Activated B cell treated with CpG ODN at 0.5 μM for 24 hours (primary cell): ENCODE measurements at regions not wholly inside any gene's neighbourhood (a gene's known extent, or its start where the extent isn't known, plus 50 kb on each side); places are given as distances from the start of the nearest gene placed in this dataset.

ENCODE experiments used
- ATAC-seq: fragments of 200-7000 bp; cut with Tn5 transposase; one replicate; pipeline ENCODE4 v1.10.0; 2021; ENCODE audit warnings: low read depth, mild to moderate bottlenecking, moderate library complexity
- CTCF ChIA-PET: fragments of 350-600 bp; sonication (Branson Sonifier 250); formaldehyde crosslinking; loops from one replicate; lab custom pipeline; 2021; ENCODE audit warnings: antibody characterized with exemption; lab: Charles Lee
- POLR2A ChIA-PET: fragments of 350-600 bp; sonication (Branson Sonifier 250); formaldehyde crosslinking; loops from one replicate; lab custom pipeline; 2021; ENCODE audit warnings: antibody characterized with exemption; lab: Charles Lee
- DNase-seq: peaks from one replicate; pipeline ENCODE4 v3.0.0; 2022
- H3K27ac Mint-ChIP-seq: one replicate; pipeline ENCODE4 v1.8.0; 2020; ENCODE audit warnings: mixed read lengths
- H3K27me3 Mint-ChIP-seq: one replicate; pipeline ENCODE4 v1.8.0; 2021; ENCODE audit warnings: mixed read lengths
- H3K36me3 Mint-ChIP-seq: one replicate; pipeline ENCODE4 v1.8.0; 2021; ENCODE audit warnings: low read depth, mixed read lengths
- H3K4me1 Mint-ChIP-seq: one replicate; pipeline ENCODE4 v1.8.0; 2021; ENCODE audit warnings: mixed read lengths
- H3K4me3 Mint-ChIP-seq: one replicate; pipeline ENCODE4 v1.8.0; 2020; ENCODE audit warnings: mild to moderate bottlenecking, mixed read lengths
- H3K9me3 Mint-ChIP-seq: one replicate; pipeline ENCODE4 v1.8.0; 2020; ENCODE audit warnings: mixed read lengths
- CTCF ChIP-seq: fragments of 200-600 bp; IDR thresholded peaks from one replicate; pipeline ENCODE4 v1.8.0; 2022; ENCODE audit warnings: antibody characterized with exemption, mild to moderate bottlenecking
- intact Hi-C: fragments of 100-400 bp; cut with micrococcal nuclease; formaldehyde crosslinking; loops from one replicate; pipeline ENCODE4 v1.15.1; 2024

DNA sequence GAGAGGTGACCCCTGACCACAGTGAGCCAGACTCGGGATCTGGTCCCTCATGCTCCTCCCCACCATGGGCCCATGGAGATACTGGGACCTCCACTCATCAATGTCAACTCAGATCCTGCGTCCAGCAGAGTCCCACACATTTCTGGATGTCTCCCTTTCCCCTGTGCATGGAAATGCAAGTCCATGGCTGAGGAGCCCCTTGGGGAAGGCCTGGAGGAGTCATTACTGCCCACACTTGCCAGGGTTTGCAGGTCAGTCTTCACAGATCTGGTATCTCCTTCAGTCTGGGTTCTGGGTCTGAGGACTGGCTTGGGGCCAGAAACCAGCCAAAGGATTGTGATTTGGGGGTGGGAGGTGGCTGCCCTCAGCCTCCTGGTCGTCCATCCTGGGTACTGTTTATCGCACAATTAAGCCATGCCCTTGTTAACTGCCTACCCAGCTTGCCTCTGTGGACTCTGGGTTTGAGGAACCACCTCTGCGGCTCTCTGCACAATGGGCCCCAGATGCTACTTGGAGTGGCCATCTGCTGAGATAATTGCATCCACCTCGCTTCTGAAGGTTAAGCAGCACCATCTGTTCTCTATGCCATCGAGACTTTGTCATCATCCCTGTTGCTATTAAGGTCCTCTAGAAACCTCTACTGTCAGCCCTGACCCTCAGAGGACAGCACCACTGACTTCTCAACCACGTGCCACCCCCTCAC is 49.9 kb upstream of the KLF13 start:
- Mint-ChIP-seq H3K4me3 (no peak overlapping the region), H3K36me3 (no peaks in the 10 kb centered on the region), H3K27ac (no peak overlapping the region), H3K27me3 (no peaks in the 10 kb centered on the region), H3K9me3 (no peaks in the 10 kb centered on the region), H3K4me1 (peaks cover 24% of the 10 kb centered on the region)
- intact Hi-C loops, result no loop called here
- DNase-seq (no peak), ATAC-seq (no peak)
- POLR2A ChIA-PET, result no interaction called here
- TF ChIP-seq CTCF, result no peak
- CTCF ChIA-PET, result no interaction called here
